GM21723 (cell line): ENCODE measurements at regions not wholly inside any gene's neighbourhood (a gene's known extent, or its start where the extent isn't known, plus 50 kb on each side); places are given as distances from the start of the nearest gene placed in this dataset.

Experiments used
- ATAC-seq: cut with Tn5 transposase; IDR thresholded peaks from one replicate; pipeline ENCODE4 v1.9.1; 2021; ENCODE audit warnings: mild to moderate bottlenecking, moderate library complexity; ENCODE audit not compliant: unreplicated experiment

DNA sequence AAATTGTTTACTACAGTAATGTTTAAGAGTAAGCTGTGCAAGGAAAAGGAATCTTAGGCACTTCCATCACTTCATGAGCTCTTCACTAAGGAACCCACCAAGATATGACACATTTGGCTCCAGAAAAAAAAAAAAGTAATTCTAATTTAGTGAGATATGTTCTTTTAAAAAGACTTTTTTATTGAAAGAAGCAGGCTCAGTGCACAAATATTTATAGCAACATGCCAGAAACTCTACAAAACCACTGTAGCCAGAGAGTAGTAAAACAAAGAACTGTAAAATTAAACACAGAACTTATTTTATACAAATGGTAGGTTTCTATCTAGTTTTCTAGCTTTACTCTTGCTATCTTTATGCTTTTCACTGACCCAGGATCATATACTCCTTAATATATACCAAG, 434.6 kb upstream of the ADGRL2 start:
- no peak for ATAC-seq

DNA sequence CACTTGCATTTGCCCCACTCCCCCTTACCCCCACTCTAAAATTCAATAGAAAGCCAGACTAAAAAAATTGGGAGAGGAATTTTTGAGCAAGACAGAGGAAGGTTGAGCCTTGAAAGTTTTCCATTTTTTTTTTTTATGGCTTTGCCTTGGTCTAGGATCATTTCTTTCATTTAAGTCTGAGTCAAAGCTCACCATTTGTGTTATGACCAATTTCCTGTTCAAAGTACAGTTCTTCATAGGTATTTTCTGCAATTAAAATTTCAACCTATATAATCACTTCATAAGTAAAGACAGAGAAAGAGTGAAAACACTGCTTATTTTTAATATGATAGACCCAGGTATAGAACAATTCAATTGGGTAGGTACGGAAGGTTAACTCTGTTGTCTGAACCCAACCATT, 436.6 kb upstream of the ADGRL2 start:
- no peak for ATAC-seq

DNA sequence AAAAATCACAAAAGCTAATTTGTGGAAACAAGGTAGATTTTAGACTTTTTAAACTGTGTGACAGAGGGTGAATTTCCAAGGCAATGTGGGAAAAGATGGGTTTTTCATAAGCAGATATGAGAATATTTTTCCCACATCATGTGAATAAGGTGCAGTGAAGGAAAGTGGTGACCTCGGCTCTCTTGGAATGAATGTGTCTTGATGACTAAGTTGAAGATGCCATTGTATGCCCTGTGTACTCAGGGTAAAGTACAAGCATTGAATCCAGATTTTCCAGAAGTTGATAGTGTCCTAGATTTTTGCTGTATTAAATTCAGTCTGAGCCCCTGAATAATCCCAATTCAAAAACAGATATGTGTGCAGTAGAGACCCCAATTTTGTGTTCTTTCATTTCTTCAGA, 442.6 kb upstream of the ADGRL2 start:
- ATAC-seq: no peak

DNA sequence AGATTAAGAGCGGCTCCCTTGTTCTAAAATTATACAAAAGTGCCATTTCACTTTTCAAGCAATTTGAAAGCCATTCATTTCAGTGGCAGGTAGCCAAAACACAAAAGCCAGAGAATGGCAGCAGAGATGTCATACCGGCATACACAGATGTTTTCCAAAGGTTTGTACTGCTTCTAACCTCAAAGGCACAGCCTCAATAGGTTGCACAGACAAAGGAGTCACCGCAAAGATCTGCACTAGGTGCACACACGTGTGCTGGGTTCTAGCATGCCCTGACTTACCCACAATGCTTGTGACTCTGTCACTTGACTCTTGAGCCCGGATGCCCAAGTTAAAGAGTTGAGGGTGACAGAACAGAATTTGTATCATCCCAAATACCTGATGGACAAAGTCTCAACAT, 448.9 kb upstream of the ADGRL2 start:
- ATAC-seq: no peak

DNA sequence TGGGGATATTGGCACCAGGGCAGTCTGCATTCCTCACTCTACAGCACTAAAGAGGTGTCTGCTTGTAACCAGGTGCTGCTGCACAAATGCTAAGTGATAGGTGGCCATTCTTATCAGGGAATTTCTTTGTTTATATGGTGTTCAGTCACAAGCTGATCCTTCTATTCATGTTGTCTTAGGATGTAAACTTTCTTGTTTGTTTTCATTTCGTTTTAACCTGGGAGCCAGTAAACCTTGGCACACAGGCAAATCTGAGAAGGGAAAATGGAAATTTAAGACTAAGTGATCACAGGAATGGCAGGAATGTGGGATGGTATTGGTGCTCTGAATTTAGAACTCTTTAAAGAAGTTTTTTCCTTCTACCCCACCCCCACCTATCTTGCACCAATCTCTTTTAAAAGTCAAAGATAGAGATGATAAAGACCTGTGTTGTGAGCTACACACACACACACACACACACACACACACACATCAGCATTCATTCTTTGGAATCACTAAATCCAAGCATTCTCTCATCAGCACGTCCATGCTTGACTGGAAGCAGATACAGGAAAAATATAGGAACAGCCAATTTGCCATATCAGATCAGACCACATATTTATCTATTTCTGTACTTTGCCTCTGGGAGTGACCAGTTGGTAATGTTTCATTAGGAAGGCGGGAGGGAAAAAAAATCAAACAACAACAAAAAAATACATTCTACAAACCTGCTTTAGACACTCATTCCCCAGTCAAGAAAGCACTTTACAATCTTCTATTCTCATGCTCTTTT, 451.4 kb upstream of the ADGRL2 start:
- ATAC-seq: no peak

DNA sequence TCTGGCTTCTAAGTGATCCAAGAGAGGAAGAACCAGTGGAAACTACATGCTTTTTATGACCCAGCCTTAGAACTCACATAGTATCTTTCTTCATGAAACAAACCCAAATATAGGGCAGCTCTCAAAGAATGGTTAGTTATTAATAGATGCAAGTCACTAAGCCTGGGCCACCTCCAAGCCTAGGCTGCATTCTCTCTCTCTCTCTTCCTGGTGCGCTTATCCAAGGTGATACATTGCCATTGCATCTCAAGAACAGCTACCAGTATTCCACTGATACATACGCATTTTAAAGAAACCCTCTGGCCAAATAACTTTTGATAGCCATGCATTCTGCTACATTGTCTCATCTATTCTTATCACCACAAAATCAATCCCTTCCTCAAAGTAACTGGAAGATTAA, 455.6 kb upstream of the ADGRL2 start:
- ATAC-seq: no peak

GRCh38 chr1:81340239-81340638, 460.5 kb upstream of the ADGRL2 start:
- ATAC-seq: no peak

GRCh38 chr1:81337226-81337625, 463.5 kb upstream of the ADGRL2 start:
- ATAC-seq: no peak

- no peak for ATAC-seq
Observed at GRCh38 chr1:81335876-81336275, 464.9 kb upstream of the ADGRL2 start.

GRCh38 chr1:81330521-81330920, 470.2 kb upstream of the ADGRL2 start:
- ATAC-seq: no peak

GRCh38 chr1:81330111-81330510, 470.6 kb upstream of the ADGRL2 start:
- ATAC-seq: no peak

DNA sequence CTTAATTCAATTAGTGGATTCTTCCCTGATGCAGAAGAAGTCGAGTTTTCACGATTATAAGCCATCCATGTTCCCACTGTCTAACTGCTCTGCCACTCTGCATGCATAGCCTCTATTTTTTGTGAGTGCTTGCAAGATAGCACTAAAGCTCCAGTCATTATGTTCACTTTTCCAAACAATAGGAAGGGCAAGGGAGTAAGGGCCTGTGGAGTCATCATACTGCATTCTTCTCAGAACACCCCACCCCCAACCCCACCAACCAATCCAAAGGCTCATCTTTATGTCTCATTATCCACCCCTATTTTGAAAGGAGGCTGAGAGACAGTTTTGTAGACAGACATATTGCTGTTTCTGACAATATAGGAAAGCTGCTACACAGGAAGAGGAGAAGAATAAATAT, 471.7 kb upstream of the ADGRL2 start:
- no peak for ATAC-seq

DNA sequence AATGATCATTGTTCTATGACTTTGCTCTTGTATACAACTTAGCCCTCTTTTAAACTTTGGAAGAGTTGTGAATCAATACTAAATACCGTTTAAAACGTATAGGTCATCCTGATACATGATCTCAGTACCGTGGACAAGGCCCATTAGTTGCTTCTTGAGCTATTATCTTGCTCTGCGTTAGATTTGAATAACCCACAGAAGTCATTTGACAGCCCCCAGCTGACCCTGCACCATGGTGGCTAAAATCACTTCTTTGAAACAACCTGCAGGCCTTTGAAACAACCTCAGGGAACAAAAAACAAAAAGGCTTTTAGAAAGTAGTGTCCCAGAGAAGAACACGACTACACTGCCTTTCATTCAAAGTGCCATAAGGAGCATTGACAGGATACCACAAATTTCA, 473.0 kb upstream of the ADGRL2 start:
- ATAC-seq: no peak

DNA sequence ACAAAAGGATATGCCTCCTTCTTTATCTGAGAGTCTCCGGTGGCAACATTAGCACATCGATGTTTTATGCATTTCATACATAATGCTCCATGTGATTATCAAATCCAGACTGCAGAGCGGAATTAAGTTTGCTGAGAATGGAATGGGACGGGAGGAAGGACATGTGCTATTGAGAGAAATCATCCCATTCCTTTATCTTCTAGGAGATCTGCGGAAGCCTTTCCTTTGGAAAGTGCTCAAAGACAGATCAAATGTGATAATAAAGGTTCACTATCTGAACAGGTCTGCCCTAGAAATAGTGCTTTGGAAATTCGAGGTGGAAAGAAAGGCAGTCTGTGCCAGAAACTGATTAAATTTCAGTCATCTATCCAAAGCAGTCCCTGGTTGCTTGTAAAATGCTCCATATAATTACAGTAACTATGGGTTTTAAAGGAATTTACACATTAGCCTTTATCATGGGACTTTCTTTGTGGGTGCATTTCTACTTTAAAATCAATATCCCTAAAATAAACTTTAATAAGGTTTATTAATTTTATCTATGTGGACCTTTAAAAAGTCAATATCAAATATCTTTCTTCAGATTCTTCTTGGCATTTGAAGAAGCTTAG, 473.5 kb upstream of the ADGRL2 start:
- ATAC-seq: no peak

GRCh38 chr1:81326212-81326611, 474.5 kb upstream of the ADGRL2 start:
- no peak for ATAC-seq

DNA sequence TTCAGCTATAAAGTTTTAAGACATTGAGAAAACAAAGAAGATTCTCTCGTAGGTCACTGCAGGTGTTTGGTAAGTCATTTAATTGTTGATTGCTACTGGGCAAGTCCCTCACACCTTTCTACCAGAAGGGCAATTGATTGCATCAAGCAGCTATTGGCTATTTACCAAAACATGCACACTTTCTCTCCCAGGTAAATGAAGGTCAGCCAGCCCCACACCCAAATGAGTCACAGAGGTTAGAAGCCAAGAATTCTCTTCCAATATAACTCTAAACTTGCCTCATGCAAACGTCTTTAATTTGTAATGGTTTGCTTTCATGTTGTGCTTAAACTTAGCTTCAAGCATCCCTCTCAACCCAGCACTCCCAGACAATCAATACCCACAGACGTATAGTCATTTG, 475.3 kb upstream of the ADGRL2 start:
- ATAC-seq: no peak

- ATAC-seq: no peak
Observed at GRCh38 chr1:81323862-81324261, 476.9 kb upstream of the ADGRL2 start.

DNA sequence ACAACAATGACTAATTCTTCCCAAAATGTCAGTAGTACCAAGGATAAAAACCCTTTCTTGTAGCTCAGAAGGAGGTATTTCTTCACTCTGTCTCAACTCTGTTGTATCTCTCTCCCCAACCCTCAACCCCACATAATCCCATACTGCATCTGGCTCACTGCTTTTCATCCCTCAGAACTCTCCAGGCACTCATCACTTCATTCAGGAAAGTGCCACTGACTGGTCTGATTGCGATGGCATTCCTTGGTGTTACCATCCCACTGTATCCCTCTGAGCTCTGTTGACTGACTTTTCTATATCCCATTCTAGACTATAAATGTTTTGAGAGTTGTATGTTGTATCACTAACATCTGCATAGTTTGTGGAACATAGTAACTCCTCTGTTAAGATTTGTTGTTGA, 483.5 kb upstream of the ADGRL2 start:
- ATAC-seq: no peak

DNA sequence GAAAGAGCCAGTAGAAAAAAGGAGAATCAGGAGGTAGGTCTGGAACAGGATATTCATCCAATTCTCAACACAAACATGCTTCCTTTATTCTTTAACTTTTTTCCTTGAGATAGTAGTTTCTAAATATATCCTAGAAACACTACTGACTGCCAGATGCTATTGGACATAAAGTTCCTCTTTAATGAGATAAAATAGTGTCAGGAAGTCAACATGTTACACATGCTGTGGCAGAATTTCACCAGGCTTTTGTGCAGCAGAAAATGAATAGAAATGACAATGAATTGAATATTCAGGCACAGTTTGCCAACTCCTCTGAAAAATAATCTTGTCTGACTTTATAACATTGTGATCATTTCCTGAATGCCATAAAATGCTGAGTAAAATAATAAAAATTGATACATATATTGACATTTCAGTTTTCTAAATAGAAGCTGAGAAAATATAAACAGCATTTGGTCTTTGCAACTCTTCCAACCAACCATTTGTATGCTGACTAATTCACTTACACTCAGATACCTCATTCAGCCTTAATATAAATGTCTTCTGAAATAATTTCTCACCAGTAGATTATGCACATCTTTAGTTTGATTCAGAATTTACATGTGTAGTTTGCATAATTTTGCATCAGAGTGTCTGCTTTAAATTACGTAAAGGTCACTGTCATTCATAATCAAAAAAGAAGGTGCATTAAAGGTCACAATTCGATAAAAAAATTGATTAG, 486.1 kb upstream of the ADGRL2 start:
- ATAC-seq: no peak

DNA sequence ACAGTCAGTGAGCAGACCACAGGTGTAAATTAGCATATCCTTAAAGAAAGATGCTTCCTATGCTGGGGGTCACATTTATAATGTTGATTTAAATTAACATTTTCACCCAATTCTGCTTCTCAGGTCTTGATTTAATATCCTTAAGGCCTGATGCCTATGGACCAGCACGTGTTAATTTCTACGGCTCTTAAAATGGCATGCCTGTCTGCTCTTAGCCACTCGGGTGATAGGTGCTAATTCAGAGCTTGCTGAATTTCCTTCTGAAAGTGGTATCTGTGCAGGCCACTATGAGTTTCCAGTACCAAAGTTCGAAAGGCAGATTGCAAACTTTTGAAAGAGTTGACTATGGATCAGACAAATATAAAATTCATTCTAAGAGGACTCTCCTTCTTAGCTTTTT, 487.4 kb upstream of the ADGRL2 start:
- ATAC-seq: no peak

DNA sequence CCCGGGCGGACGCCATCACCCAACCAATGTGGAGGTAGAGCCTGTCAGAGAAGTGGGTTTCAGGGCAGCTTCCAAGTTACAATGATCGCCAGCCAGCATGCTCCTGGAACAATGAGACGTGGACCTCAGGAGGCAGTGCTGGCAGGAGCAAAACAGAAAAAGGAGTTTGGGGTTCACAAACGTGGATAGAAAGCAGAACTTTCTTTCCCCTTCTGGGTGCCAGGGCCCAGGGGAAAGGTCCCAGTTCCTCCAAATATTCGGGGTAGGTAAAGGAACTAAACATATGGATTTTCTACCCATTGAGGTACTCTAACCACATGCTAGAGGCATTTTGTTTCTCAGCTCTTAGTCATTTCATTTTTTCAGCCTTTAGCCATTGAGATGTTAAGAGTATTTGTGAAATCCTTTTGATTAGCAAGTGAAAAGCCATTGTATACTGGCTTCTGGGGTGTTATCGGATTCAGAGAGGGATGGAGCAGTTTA, 488.4 kb upstream of the ADGRL2 start:
- ATAC-seq: no peak

- no peak for ATAC-seq
Observed at GRCh38 chr1:81310250-81310649, 490.5 kb upstream of the ADGRL2 start.
